ENCODE measurements at regions not wholly inside any gene's neighbourhood (a gene's known extent, or its start where the extent isn't known, plus 50 kb on each side); places are given as distances from the start of the nearest gene placed in this dataset.

DNA sequence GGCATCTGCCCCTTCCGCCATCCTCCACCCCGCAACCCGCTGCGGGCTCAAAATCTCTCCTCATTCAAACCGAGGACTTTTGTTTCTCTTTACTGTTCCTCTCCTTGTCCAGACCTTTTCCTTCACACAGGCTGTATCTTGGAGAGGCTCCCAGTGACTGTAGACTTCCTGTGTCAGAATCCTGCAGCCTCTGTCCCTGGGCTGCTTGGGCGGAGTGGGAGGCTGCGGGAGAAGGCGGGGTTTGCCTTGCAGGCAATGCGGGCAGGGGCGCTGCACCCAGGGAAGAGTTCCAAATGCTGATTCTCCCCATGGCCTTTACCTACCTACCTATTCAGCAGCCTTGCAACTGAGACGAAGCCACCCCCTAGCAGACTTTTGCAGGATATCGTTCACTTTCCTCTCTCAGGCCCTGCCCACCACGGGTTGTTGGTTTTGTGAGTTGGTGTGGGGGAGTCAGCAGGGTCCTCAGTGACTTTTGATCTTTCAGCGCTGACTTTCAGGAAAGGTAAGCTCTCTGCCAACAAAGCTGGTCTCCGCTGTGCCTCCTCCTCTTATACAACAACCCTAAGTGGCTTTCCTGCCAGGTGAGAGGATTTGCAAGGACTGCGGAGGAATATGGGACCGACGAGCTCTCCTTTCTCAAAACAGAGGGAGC lies 79.0 kb upstream of the KCNA1 start:
- TF ChIP-seq, protein P1, sequence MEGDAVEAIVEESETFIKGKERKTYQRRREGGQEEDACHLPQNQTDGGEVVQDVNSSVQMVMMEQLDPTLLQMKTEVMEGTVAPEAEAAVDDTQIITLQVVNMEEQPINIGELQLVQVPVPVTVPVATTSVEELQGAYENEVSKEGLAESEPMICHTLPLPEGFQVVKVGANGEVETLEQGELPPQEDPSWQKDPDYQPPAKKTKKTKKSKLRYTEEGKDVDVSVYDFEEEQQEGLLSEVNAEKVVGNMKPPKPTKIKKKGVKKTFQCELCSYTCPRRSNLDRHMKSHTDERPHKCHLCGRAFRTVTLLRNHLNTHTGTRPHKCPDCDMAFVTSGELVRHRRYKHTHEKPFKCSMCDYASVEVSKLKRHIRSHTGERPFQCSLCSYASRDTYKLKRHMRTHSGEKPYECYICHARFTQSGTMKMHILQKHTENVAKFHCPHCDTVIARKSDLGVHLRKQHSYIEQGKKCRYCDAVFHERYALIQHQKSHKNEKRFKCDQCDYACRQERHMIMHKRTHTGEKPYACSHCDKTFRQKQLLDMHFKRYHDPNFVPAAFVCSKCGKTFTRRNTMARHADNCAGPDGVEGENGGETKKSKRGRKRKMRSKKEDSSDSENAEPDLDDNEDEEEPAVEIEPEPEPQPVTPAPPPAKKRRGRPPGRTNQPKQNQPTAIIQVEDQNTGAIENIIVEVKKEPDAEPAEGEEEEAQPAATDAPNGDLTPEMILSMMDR (IDR thresholded peaks at IDR 0.05) = no peak
- TF ChIP-seq POLR2A (IDR thresholded peaks at IDR 0.05) = no peak
